ENCODE measurements at regions not wholly inside any gene's neighbourhood (a gene's known extent, or its start where the extent isn't known, plus 50 kb on each side); places are given as distances from the start of the nearest gene placed in this dataset.
A peak's percentile ranks its signal among the peaks of the same experiment; 100 is the strongest.

DNA sequence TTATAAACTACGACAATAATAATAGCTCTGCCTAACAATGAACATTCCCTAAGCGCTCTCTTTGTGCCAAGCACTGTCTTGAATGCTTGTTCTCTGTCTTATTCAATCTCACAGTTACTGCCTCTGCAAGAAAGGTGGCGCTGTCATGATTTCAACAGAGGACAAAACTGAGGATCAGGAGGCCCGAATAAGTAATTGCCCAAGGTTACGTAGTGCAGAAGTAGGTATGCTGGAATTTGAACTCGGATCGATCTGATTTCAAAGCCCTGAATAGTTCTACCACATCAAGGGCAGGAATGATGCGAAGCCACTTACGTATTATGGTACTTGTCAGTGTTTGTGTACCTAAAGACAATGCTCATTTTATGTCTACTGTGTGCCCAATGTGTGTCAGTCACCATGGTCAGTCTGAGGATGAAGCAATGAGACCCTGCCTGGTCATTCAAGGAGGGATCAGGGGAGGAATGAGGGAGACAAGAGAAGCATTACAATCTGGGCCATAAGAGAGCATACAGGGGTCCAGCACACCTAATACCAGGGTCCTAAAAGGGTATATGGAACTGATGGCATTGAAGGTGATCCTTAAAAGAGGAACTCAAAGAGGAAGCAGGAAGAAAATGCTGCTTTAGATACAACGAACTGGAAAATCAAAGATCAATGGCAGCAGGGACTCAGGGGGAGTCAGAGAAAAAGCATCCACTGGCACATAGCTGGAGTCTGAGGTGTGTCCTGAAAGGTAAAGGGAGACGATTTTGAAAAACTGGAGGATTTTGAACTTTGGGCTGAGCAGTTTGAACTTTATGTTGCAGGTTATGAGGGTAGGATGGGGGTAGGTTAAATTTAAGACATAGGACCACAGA is 389.2 kb downstream of the PLPP3 start (continued):
- TF ChIP-seq ZFP91 (CRISPR knock-in tag; IDR thresholded peaks at IDR 0.05; ENCODE audit: borderline replicate concordance) (no peak), IKZF1 (IDR thresholded peaks at IDR 0.05) (no peak), AKNA (CRISPR knock-in tag; IDR thresholded peaks at IDR 0.05; ENCODE audit: borderline replicate concordance) (no peak), NBN (conservative IDR thresholded peaks at IDR 0.05) (no peak), KDM2A (CRISPR knock-in tag; IDR thresholded peaks at IDR 0.05; ENCODE audit: borderline replicate concordance, low read depth) (peak; percentile 65; the same call in 1 of the 2 replicates), SOX13 (IDR thresholded peaks at IDR 0.05) (peak; percentile 92), SOX13 (CRISPR knock-in tag; conservative IDR thresholded peaks at IDR 0.05 in 1 of 2, IDR thresholded peaks at IDR 0.05 in 1 of 2) (peak in 1 of 2 experiments; percentile 99; a peak in 2 of 4 replicates), ZNF616 (CRISPR knock-in tag; IDR thresholded peaks at IDR 0.05; ENCODE audit: low read depth) (no peak), POGZ (CRISPR knock-in tag; IDR thresholded peaks at IDR 0.05) (peak; percentile 78), ZNF543 (CRISPR knock-in tag; IDR thresholded peaks at IDR 0.05) (no peak; the same call in 1 of the 2 replicates), ZNF292 (CRISPR knock-in tag; IDR thresholded peaks at IDR 0.05; ENCODE audit: borderline replicate concordance, low read depth) (peak; percentile 47; the same call in 1 of the 2 replicates), HNRNPLL (IDR thresholded peaks at IDR 0.05; ENCODE audit: low read depth, low read length, poor library complexity, severe bottlenecking) (no peak), GABPA (IDR thresholded peaks at IDR 0.05; ENCODE audit: low read depth, low read length) (no peak), GABPA (CRISPR knock-in tag; IDR thresholded peaks at IDR 0.05; ENCODE audit: low read depth) (0 out of 2 replicates have a peak, but pooled peaks have one; percentile 21), CENPBD1 (CRISPR knock-in tag; IDR thresholded peaks at IDR 0.05; ENCODE audit: borderline replicate concordance, low read depth) (no peak)
- TF ChIP-seq, protein P1, sequence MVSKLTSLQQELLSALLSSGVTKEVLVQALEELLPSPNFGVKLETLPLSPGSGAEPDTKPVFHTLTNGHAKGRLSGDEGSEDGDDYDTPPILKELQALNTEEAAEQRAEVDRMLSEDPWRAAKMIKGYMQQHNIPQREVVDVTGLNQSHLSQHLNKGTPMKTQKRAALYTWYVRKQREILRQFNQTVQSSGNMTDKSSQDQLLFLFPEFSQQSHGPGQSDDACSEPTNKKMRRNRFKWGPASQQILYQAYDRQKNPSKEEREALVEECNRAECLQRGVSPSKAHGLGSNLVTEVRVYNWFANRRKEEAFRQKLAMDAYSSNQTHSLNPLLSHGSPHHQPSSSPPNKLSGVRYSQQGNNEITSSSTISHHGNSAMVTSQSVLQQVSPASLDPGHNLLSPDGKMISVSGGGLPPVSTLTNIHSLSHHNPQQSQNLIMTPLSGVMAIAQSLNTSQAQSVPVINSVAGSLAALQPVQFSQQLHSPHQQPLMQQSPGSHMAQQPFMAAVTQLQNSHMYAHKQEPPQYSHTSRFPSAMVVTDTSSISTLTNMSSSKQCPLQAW (CRISPR knock-in tag; IDR thresholded peaks at IDR 0.05), result no peak
- TF ChIP-seq, protein P2, sequence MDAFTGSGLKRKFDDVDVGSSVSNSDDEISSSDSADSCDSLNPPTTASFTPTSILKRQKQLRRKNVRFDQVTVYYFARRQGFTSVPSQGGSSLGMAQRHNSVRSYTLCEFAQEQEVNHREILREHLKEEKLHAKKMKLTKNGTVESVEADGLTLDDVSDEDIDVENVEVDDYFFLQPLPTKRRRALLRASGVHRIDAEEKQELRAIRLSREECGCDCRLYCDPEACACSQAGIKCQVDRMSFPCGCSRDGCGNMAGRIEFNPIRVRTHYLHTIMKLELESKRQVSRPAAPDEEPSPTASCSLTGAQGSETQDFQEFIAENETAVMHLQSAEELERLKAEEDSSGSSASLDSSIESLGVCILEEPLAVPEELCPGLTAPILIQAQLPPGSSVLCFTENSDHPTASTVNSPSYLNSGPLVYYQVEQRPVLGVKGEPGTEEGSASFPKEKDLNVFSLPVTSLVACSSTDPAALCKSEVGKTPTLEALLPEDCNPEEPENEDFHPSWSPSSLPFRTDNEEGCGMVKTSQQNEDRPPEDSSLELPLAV (CRISPR knock-in tag; conservative IDR thresholded peaks at IDR 0.05; ENCODE audit: low read depth), result no peak
